ENCODE measurements at regions not wholly inside any gene's neighbourhood (a gene's known extent, or its start where the extent isn't known, plus 50 kb on each side); places are given as distances from the start of the nearest gene placed in this dataset.

GRCh38 chr1:240018617-240019016 is 73.1 kb upstream of the FMN2 start (continued):
- TF ChIP-seq REST (IDR thresholded peaks at IDR 0.05; ENCODE audit: unreplicated experiment) (no peak), POLR2AphosphoS5 (IDR thresholded peaks at IDR 0.05; ENCODE audit: low read depth) (no peak), CTCF (conservative IDR thresholded peaks at IDR 0.05; ENCODE audit: low read depth in 2 of 2) (no peak), STAT1 (IDR thresholded peaks at IDR 0.05; ENCODE audit: unreplicated experiment) (no peak)

DNA sequence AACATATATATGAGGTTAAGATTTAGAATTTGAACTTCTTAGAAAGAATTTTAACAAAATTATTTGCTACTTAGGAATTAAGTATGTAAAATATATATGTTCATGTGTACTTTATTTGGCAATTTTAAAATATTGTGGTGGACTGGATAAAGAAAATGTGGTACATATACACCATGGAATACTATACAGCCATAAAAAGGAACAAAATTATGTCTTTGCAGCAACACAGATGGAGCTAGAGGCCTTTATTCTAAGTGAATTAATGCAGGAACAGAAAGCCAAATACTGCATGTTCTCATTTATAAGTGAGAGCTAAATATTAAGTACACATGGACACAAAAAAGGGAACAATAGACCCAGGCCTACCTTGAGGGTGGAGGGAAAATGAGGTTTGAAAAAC is 72.2 kb upstream of the FMN2 start:
- H3K4me3 Mint-ChIP-seq: no peak overlapping the region
- DNase-seq (ENCODE audit: low spot score) (no peak), ATAC-seq (no peak)
- H3K9me2 ChIP-seq (ENCODE audit: insufficient read depth): no peaks in the 10 kb centered on the region
- H3K4me2 ChIP-seq: no peak overlapping the region
- H3K36me3 ChIP-seq (ENCODE audit: insufficient read depth): no peaks in the 10 kb centered on the region
- H3K4me1 Mint-ChIP-seq: no peaks in the 10 kb centered on the region
- H3F3A ChIP-seq (replicated peaks; ENCODE audit: low read depth): no peaks in the 10 kb centered on the region
- no peaks in the 10 kb centered on the region for H3K4me1 ChIP-seq (ENCODE audit: insufficient read depth)
- no peaks in the 10 kb centered on the region for H3K79me2 ChIP-seq (replicated peaks; ENCODE audit: insufficient read depth)
- H3K4me3 ChIP-seq: no peak overlapping the region
- no peaks in the 10 kb centered on the region for H3K27me3 Mint-ChIP-seq (ENCODE audit: insufficient read depth, low read depth, poor library complexity)
- H3K27ac Mint-ChIP-seq: no peak overlapping the region
- H3K27ac ChIP-seq (ENCODE audit: low read depth): no peak overlapping the region
- peaks cover 5% of the 10 kb centered on the region; the same call in 1 of the 3 replicates for H3K9me3 Mint-ChIP-seq
- no peaks in the 10 kb centered on the region for H3K27me3 ChIP-seq (ENCODE audit: insufficient read depth)
- H3K36me3 Mint-ChIP-seq (ENCODE audit: low read depth): no peaks in the 10 kb centered on the region
- H2AFZ ChIP-seq: no peak overlapping the region
- no peak for TF ChIP-seq CREB1 (CRISPR knock-in tag; IDR thresholded peaks at IDR 0.05; ENCODE audit: low read depth)
- no peak for TF ChIP-seq ZNF114 (CRISPR knock-in tag; IDR thresholded peaks at IDR 0.05)
- no peak for TF ChIP-seq JUNB (IDR thresholded peaks at IDR 0.05; ENCODE audit: unreplicated experiment)
- no peak for TF ChIP-seq EZH2 (IDR thresholded peaks at IDR 0.05; ENCODE audit: low read depth, unreplicated experiment)
- TF ChIP-seq STAT1 (IDR thresholded peaks at IDR 0.05; ENCODE audit: unreplicated experiment): no peak
- TF ChIP-seq, protein P1, sequence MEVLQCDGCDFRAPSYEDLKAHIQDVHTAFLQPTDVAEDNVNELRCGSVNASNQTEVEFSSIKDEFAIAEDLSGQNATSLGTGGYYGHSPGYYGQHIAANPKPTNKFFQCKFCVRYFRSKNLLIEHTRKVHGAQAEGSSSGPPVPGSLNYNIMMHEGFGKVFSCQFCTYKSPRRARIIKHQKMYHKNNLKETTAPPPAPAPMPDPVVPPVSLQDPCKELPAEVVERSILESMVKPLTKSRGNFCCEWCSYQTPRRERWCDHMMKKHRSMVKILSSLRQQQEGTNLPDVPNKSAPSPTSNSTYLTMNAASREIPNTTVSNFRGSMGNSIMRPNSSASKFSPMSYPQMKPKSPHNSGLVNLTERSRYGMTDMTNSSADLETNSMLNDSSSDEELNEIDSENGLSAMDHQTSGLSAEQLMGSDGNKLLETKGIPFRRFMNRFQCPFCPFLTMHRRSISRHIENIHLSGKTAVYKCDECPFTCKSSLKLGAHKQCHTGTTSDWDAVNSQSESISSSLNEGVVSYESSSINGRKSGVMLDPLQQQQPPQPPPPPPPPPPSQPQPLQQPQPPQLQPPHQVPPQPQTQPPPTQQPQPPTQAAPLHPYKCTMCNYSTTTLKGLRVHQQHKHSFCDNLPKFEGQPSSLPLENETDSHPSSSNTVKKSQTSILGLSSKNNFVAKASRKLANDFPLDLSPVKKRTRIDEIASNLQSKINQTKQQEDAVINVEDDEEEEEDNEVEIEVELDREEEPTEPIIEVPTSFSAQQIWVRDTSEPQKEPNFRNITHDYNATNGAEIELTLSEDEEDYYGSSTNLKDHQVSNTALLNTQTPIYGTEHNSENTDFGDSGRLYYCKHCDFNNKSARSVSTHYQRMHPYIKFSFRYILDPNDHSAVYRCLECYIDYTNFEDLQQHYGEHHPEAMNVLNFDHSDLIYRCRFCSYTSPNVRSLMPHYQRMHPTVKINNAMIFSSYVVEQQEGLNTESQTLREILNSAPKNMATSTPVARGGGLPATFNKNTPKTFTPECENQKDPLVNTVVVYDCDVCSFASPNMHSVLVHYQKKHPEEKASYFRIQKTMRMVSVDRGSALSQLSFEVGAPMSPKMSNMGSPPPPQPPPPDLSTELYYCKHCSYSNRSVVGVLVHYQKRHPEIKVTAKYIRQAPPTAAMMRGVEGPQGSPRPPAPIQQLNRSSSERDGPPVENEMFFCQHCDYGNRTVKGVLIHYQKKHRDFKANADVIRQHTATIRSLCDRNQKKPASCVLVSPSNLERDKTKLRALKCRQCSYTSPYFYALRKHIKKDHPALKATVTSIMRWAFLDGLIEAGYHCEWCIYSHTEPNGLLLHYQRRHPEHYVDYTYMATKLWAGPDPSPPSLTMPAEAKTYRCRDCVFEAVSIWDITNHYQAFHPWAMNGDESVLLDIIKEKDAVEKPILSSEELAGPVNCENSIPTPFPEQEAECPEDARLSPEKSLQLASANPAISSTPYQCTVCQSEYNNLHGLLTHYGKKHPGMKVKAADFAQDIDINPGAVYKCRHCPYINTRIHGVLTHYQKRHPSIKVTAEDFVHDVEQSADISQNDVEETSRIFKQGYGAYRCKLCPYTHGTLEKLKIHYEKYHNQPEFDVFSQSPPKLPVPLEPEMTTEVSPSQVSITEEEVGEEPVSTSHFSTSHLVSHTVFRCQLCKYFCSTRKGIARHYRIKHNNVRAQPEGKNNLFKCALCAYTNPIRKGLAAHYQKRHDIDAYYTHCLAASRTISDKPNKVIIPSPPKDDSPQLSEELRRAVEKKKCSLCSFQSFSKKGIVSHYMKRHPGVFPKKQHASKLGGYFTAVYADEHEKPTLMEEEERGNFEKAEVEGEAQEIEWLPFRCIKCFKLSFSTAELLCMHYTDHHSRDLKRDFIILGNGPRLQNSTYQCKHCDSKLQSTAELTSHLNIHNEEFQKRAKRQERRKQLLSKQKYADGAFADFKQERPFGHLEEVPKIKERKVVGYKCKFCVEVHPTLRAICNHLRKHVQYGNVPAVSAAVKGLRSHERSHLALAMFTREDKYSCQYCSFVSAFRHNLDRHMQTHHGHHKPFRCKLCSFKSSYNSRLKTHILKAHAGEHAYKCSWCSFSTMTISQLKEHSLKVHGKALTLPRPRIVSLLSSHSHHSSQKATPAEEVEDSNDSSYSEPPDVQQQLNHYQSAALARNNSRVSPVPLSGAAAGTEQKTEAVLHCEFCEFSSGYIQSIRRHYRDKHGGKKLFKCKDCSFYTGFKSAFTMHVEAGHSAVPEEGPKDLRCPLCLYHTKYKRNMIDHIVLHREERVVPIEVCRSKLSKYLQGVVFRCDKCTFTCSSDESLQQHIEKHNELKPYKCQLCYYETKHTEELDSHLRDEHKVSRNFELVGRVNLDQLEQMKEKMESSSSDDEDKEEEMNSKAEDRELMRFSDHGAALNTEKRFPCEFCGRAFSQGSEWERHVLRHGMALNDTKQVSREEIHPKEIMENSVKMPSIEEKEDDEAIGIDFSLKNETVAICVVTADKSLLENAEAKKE (CRISPR knock-in tag; IDR thresholded peaks at IDR 0.05): no peak
- TF ChIP-seq CTCF (conservative IDR thresholded peaks at IDR 0.05; ENCODE audit: low read depth in 2 of 2): no peak
- no peak for TF ChIP-seq POLR2AphosphoS5 (IDR thresholded peaks at IDR 0.05; ENCODE audit: low read depth)
- H4K20me1 ChIP-seq (replicated peaks; ENCODE audit: insufficient read depth): no peaks in the 10 kb centered on the region

Measured in GM23338 (cell line).